ENCODE measurements at regions not wholly inside any gene's neighbourhood (a gene's known extent, or its start where the extent isn't known, plus 50 kb on each side); places are given as distances from the start of the nearest gene placed in this dataset.

- no peaks in the 10 kb centered on the region for H3K27me3 Mint-ChIP-seq
- H3K9me3 ChIP-seq (ENCODE audit: control insufficient read depth, low read length, poor library complexity, severe bottlenecking), result no peaks in the 10 kb centered on the region
- no peak overlapping the region for H3K4me3 Mint-ChIP-seq
- ATAC-seq (no peak), DNase-seq (no peak)
- H3K4me1 Mint-ChIP-seq, result peaks cover 23% of the 10 kb centered on the region
- H3K27ac Mint-ChIP-seq, result no peak overlapping the region
- H3K36me3 Mint-ChIP-seq (ENCODE audit: low read depth), result peaks cover 4% of the 10 kb centered on the region
Measured at GRCh38 chr6:105593805-105594671, 191.2 kb upstream of the PREP start.

- Mint-ChIP-seq H3K4me1 (peaks cover 27% of the 10 kb centered on the region), H3K36me3 (ENCODE audit: low read depth) (peaks cover 4% of the 10 kb centered on the region), H3K27me3 (no peaks in the 10 kb centered on the region), H3K4me3 (no peak overlapping the region), H3K27ac (peak overlapping the region; percentile 72)
- no peaks in the 10 kb centered on the region for H3K9me3 ChIP-seq (ENCODE audit: control insufficient read depth, low read length, poor library complexity, severe bottlenecking)
- ATAC-seq (no peak), DNase-seq (no peak)
Measured at GRCh38 chr6:105593056-105593690, 190.3 kb upstream of the PREP start.

GRCh38 chr6:105592329-105592728, 189.4 kb upstream of the PREP start:
- DNase-seq (no peak), ATAC-seq (no peak)
- H3K27ac Mint-ChIP-seq, result peak overlapping the region; percentile 72
- peaks cover 4% of the 10 kb centered on the region for H3K36me3 Mint-ChIP-seq (ENCODE audit: low read depth)
- no peaks in the 10 kb centered on the region for H3K27me3 Mint-ChIP-seq
- no peak overlapping the region for H3K4me3 Mint-ChIP-seq
- peaks cover 28% of the 10 kb centered on the region for H3K4me1 Mint-ChIP-seq
- no peaks in the 10 kb centered on the region for H3K9me3 ChIP-seq (ENCODE audit: control insufficient read depth, low read length, poor library complexity, severe bottlenecking)

GRCh38 chr6:105591053-105591452, 188.2 kb upstream of the PREP start:
- H3K4me3 Mint-ChIP-seq, result no peak overlapping the region

GRCh38 chr6:105588123-105588710, 185.3 kb upstream of the PREP start:
- no peak overlapping the region for H3K4me3 Mint-ChIP-seq
- H3K9me3 ChIP-seq (ENCODE audit: control insufficient read depth, low read length, poor library complexity, severe bottlenecking), result no peaks in the 10 kb centered on the region
- ATAC-seq, result no peak
- peak overlapping the region; percentile 92 for H3K27ac Mint-ChIP-seq
- no peak for DNase-seq
- H3K4me1 Mint-ChIP-seq, result peaks cover 26% of the 10 kb centered on the region
- H3K36me3 Mint-ChIP-seq (ENCODE audit: low read depth), result peaks cover 4% of the 10 kb centered on the region
- no peaks in the 10 kb centered on the region for H3K27me3 Mint-ChIP-seq

More at GRCh38 chr6:105591053-105591452, 188.2 kb upstream of the PREP start:
- no peak for DNase-seq
- peaks cover 4% of the 10 kb centered on the region for H3K36me3 Mint-ChIP-seq (ENCODE audit: low read depth)
- no peaks in the 10 kb centered on the region for H3K9me3 ChIP-seq (ENCODE audit: control insufficient read depth, low read length, poor library complexity, severe bottlenecking)
- peak overlapping the region; percentile 24 for H3K27ac Mint-ChIP-seq
- peak; percentile 85 for ATAC-seq
- H3K4me1 Mint-ChIP-seq, result peaks cover 30% of the 10 kb centered on the region
- no peaks in the 10 kb centered on the region for H3K27me3 Mint-ChIP-seq

GRCh38 chr6:105587349-105588122, 184.7 kb upstream of the PREP start:
- Mint-ChIP-seq H3K27me3 (no peaks in the 10 kb centered on the region), H3K4me1 (peaks cover 20% of the 10 kb centered on the region), H3K4me3 (peak overlapping the region; percentile 87), H3K27ac (peak overlapping the region; percentile 92), H3K36me3 (ENCODE audit: low read depth) (peaks cover 3% of the 10 kb centered on the region)
- no peaks in the 10 kb centered on the region for H3K9me3 ChIP-seq (ENCODE audit: control insufficient read depth, low read length, poor library complexity, severe bottlenecking)
- DNase-seq (no peak), ATAC-seq (peak; percentile 67)

- H3K36me3 Mint-ChIP-seq (ENCODE audit: low read depth), result no peaks in the 10 kb centered on the region
Measured at GRCh38 chr6:105578179-105578707, 175.4 kb upstream of the PREP start.

GRCh38 chr6:105573556-105573955, 170.7 kb upstream of the PREP start:
- no peaks in the 10 kb centered on the region for H3K4me1 Mint-ChIP-seq
- H3K36me3 Mint-ChIP-seq (ENCODE audit: low read depth), result no peaks in the 10 kb centered on the region
- ATAC-seq, result no peak
- H3K27me3 Mint-ChIP-seq, result peaks cover 7% of the 10 kb centered on the region
- peaks cover 3% of the 10 kb centered on the region for H3K9me3 ChIP-seq (ENCODE audit: control insufficient read depth, low read length, poor library complexity, severe bottlenecking)
- no peak for DNase-seq
- H3K4me3 Mint-ChIP-seq, result no peak overlapping the region
- H3K27ac Mint-ChIP-seq, result no peak overlapping the region

More at GRCh38 chr6:105578179-105578707, 175.4 kb upstream of the PREP start:
- Mint-ChIP-seq H3K27ac (no peak overlapping the region), H3K4me3 (no peak overlapping the region), H3K4me1 (no peaks in the 10 kb centered on the region), H3K27me3 (no peaks in the 10 kb centered on the region)
- DNase-seq (no peak), ATAC-seq (no peak)
- H3K9me3 ChIP-seq (ENCODE audit: control insufficient read depth, low read length, poor library complexity, severe bottlenecking), result peaks cover 3% of the 10 kb centered on the region

- ATAC-seq (no peak), DNase-seq (no peak)
- H3K9me3 ChIP-seq (ENCODE audit: control insufficient read depth, low read length, poor library complexity, severe bottlenecking), result peaks cover 3% of the 10 kb centered on the region
- peaks cover 7% of the 10 kb centered on the region for H3K27me3 Mint-ChIP-seq
- no peaks in the 10 kb centered on the region for H3K36me3 Mint-ChIP-seq (ENCODE audit: low read depth)
- H3K4me3 Mint-ChIP-seq, result no peak overlapping the region
- H3K4me1 Mint-ChIP-seq, result no peaks in the 10 kb centered on the region
- H3K27ac Mint-ChIP-seq, result no peak overlapping the region
Measured at GRCh38 chr6:105573138-105573537, 170.3 kb upstream of the PREP start.

GRCh38 chr6:105570416-105570815, 167.5 kb upstream of the PREP start:
- Mint-ChIP-seq H3K4me3 (no peak overlapping the region), H3K36me3 (ENCODE audit: low read depth) (no peaks in the 10 kb centered on the region), H3K4me1 (no peaks in the 10 kb centered on the region), H3K27ac (no peak overlapping the region), H3K27me3 (peaks cover 7% of the 10 kb centered on the region)
- DNase-seq, result no peak
- no peak for ATAC-seq
- H3K9me3 ChIP-seq (ENCODE audit: control insufficient read depth, low read length, poor library complexity, severe bottlenecking), result no peaks in the 10 kb centered on the region

GRCh38 chr6:105569706-105570105, 166.8 kb upstream of the PREP start:
- Mint-ChIP-seq H3K27me3 (peaks cover 7% of the 10 kb centered on the region), H3K4me1 (no peaks in the 10 kb centered on the region), H3K36me3 (ENCODE audit: low read depth) (peaks cover 3% of the 10 kb centered on the region), H3K4me3 (no peak overlapping the region), H3K27ac (no peak overlapping the region)
- no peaks in the 10 kb centered on the region for H3K9me3 ChIP-seq (ENCODE audit: control insufficient read depth, low read length, poor library complexity, severe bottlenecking)
- DNase-seq (no peak), ATAC-seq (no peak)

GRCh38 chr6:105568751-105569150, 165.9 kb upstream of the PREP start:
- H3K9me3 ChIP-seq (ENCODE audit: control insufficient read depth, low read length, poor library complexity, severe bottlenecking), result no peaks in the 10 kb centered on the region
- no peak for DNase-seq
- Mint-ChIP-seq H3K4me1 (no peaks in the 10 kb centered on the region), H3K27ac (no peak overlapping the region), H3K27me3 (peaks cover 7% of the 10 kb centered on the region), H3K4me3 (no peak overlapping the region), H3K36me3 (ENCODE audit: low read depth) (peaks cover 5% of the 10 kb centered on the region)
- ATAC-seq, result no peak

GRCh38 chr6:105568142-105568541, 165.3 kb upstream of the PREP start:
- Mint-ChIP-seq H3K4me1 (no peaks in the 10 kb centered on the region), H3K36me3 (ENCODE audit: low read depth) (peaks cover 5% of the 10 kb centered on the region), H3K4me3 (no peak overlapping the region), H3K27ac (no peak overlapping the region), H3K27me3 (peaks cover 7% of the 10 kb centered on the region)
- no peaks in the 10 kb centered on the region for H3K9me3 ChIP-seq (ENCODE audit: control insufficient read depth, low read length, poor library complexity, severe bottlenecking)
- DNase-seq (no peak), ATAC-seq (no peak)

Data from T-helper 17 cell (primary cell).